Uterus (tissue), 3 donors: ENCODE measurements at regions not wholly inside any gene's neighbourhood (a gene's known extent, or its start where the extent isn't known, plus 50 kb on each side); places are given as distances from the start of the nearest gene placed in this dataset.

Experiments
- DNase-seq, 2 donors: peaks; one replicate each; pipeline ENCODE4 v3.0.0-alpha.2; 2019 to 2020
- H3K27ac ChIP-seq, 2 donors: fragments of 200-600 bp; sonication (generic); 1 replicate in 1 of 2; 2 replicates in 1 of 2; pipeline ENCODE4 v1.5.1; 2016 to 2018
- H3K27me3 ChIP-seq, 2 donors: fragments of 200-600 bp; sonication (generic); one replicate each; pipeline ENCODE4 v1.5.1; 2018 to 2019; ENCODE audit warnings: control low read depth in 1 of 2
- H3K36me3 ChIP-seq, 2 donors: fragments of 200-600 bp; sonication (generic); one replicate each; pipeline ENCODE4 v1.5.1; 2019; ENCODE audit warnings: control low read depth in 1 of 2
- H3K4me1 ChIP-seq, 2 donors: fragments of 200-600 bp; sonication (generic); one replicate each; pipeline ENCODE4 v1.5.1; 2018 to 2019; ENCODE audit warnings: control low read depth in 1 of 2
- H3K4me3 ChIP-seq, 2 donors: fragments of 200-600 bp; sonication (generic); 1 replicate in 1 of 2; 2 replicates in 1 of 2; pipeline ENCODE4 v1.5.1; 2018 to 2019; ENCODE audit warnings: mild to moderate bottlenecking in 1 of 2
- H3K9me3 ChIP-seq, 2 donors: fragments of 200-600 bp; sonication (generic); one replicate each; pipeline ENCODE4 v1.5.1; 2019; ENCODE audit warnings: control low read depth in 1 of 2
- POLR2A ChIP-seq, 2 donors: fragments of 450-650 bp; IDR thresholded peaks; one replicate each; pipeline ENCODE4 v1.6.1; 2016; ENCODE audit warnings: antibody characterized with exemption in 2 of 2, mild to moderate bottlenecking in 1 of 2, moderate library complexity in 1 of 2
- intact Hi-C: fragments of 100-400 bp; cut with DNase I; formaldehyde crosslinking; loops from one replicate; pipeline ENCODE4 v1.15.1; 2023; ENCODE audit warnings: low total_unique reads
- TF ChIP-seq, protein P1 (sequence below), 4 experiments: fragments of 200-600 bp in 2 of 4; fragments of 450-650 bp in 2 of 4; sonication (generic) in 2 of 4; IDR thresholded peaks; one replicate each; pipeline ENCODE4 v1.5.1; 2016 to 2019; ENCODE audit warnings: antibody characterized with exemption in 4 of 4, mild to moderate bottlenecking in 2 of 4, moderate library complexity in 1 of 4
- donor health status: DM: yes; HTN: yes; CAD: no.

DNA sequence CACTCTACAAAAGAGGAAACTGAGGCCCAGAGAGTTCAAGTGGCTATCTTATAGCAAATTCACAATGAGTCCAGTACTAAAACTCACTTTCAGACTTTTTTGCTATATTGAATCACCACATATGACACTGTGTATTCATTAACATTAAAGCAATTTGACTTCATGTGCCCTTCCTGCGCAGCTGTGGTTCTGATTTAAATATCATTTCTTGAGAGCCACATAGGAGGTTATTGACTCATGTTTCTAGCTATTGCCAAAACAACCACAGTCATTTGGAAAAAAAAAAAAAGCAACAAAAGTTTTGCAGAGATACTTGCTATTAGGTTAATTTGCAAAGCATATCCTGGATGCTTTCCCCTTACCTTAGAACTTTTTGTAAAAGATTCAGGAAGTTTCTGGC, 341.2 kb downstream of the PIK3C3 start:
- H3K9me3 ChIP-seq: no peaks in the 10 kb centered on the region
- no peaks in the 10 kb centered on the region for H3K36me3 ChIP-seq
- TF ChIP-seq, protein P1, sequence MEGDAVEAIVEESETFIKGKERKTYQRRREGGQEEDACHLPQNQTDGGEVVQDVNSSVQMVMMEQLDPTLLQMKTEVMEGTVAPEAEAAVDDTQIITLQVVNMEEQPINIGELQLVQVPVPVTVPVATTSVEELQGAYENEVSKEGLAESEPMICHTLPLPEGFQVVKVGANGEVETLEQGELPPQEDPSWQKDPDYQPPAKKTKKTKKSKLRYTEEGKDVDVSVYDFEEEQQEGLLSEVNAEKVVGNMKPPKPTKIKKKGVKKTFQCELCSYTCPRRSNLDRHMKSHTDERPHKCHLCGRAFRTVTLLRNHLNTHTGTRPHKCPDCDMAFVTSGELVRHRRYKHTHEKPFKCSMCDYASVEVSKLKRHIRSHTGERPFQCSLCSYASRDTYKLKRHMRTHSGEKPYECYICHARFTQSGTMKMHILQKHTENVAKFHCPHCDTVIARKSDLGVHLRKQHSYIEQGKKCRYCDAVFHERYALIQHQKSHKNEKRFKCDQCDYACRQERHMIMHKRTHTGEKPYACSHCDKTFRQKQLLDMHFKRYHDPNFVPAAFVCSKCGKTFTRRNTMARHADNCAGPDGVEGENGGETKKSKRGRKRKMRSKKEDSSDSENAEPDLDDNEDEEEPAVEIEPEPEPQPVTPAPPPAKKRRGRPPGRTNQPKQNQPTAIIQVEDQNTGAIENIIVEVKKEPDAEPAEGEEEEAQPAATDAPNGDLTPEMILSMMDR (IDR thresholded peaks at IDR 0.05): no peak
- TF ChIP-seq POLR2A (IDR thresholded peaks at IDR 0.05): no peak
- no peak for DNase-seq
- intact Hi-C loops: no loop called here
- no peak overlapping the region for H3K27ac ChIP-seq
- no peaks in the 10 kb centered on the region for H3K27me3 ChIP-seq
- H3K4me1 ChIP-seq: no peaks in the 10 kb centered on the region
- H3K4me3 ChIP-seq: no peak overlapping the region

DNA sequence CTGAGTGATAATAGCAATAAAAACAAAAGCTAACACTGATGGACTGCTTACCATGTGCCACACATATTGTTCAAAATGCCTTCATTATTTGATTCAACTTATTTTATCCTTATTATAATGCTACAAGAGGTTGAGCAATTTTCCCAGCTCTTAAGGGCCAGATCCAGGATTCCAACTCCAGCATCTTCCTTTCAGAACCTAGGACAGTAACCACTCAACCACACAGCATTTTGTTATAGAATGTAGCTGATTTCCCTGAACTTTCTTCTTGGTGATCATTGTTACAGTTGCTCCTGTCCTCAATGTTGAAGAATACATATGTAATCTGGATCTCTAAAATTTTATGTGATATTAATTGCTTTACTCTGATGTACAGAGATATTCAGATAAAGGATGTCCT, 341.7 kb downstream of the PIK3C3 start:
- no peaks in the 10 kb centered on the region for H3K4me1 ChIP-seq
- intact Hi-C loops: no loop called here
- no peaks in the 10 kb centered on the region for H3K36me3 ChIP-seq
- no peak overlapping the region for H3K4me3 ChIP-seq
- TF ChIP-seq, protein P1 (IDR thresholded peaks at IDR 0.05): no peak
- TF ChIP-seq POLR2A (IDR thresholded peaks at IDR 0.05): no peak
- H3K27ac ChIP-seq: no peak overlapping the region
- no peak for DNase-seq
- H3K9me3 ChIP-seq: no peaks in the 10 kb centered on the region
- H3K27me3 ChIP-seq: no peaks in the 10 kb centered on the region

DNA sequence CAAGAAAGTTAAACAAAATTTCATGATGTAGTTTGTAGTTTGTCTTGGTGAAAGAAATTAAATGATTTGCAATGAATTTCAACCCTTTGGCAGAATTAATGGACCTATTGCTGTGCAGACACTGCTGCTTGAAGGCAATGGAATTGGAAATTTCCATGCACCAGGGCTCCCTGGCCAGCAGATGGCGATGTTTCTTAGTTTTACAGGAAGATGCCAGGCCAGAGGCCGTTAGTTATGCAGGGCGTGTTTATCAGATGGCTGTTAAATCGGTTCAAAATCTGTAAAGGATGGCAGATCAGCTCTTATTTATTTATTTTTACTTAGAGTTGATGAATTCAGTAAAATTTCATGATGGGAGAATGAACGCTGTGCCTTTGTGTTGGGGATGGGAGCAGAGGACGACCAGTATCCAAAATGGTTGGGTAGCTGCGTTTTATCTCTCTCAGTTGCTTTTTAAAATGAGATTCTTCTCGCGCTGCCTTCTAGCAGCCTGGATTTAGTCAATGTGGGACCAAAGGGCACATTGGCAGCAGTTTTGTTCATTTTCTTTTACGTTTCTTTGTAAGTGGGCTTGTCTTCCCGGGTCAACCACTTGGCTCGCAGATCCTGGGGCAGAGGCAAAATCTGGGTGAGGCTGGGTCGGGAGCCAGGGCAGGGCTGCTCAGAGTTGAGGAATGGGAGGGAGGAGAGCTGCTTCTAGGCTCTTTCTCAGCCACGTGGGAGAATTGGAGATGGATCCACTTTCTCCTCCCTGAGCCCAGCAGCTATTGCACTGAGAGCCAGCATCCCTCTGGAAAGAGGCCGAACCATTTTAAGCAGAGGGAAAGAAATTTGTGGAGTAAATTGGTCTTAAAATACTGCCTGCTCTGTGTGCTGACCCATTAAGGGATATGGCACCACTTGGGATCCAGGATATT, 344.0 kb downstream of the PIK3C3 start:
- Histone ChIP-seq H3K27me3 (no peaks in the 10 kb centered on the region), H3K4me3 (peak overlapping the region; percentile 19 to 28), H3K9me3 (no peaks in the 10 kb centered on the region), H3K36me3 (no peaks in the 10 kb centered on the region), H3K4me1 (no peaks in the 10 kb centered on the region), H3K27ac (peak overlapping the region; percentile 66 to 79)
- TF ChIP-seq, protein P1 (IDR thresholded peaks at IDR 0.05): peak; percentile 70 to 87 (median 80)
- no peak for TF ChIP-seq POLR2A (IDR thresholded peaks at IDR 0.05)
- DNase-seq: peak; percentile 71 to 76
- intact Hi-C loops: no loop called here

DNA sequence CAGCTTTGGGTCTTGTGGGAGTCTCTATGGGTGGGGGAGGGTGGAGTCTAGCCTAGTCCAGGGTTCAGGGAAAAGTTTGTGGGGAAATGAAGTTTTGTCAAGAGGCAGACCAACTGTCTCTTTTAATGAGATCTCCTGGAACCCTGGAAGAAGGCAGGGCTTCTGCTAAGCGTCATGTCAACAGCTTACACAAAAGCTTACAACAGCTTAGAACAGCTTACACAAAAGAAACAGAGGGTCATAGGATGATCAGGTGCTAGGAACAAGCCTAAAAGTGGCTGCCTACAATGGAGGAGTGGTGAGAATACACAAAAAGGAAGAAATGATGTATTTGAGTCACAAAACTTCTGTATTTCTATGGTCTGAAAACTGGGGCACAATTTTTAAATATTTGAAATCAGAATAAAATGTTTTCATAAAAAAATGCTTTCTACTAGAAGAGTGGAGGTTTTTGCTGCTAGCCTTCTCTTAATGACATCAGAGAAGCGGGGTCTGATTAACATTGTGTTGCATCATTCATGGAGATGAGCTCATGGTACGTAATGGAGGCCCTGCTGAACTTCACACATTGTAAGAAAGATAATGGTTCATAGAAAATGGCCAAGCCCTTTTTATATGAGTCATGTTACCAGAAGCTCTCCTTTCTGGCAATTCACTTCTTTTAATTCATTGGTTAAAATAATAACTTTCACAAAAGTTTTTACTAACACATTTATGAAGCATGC, 351.0 kb downstream of the PIK3C3 start:
- Histone ChIP-seq H3K27ac (no peak overlapping the region), H3K27me3 (no peaks in the 10 kb centered on the region), H3K36me3 (no peaks in the 10 kb centered on the region), H3K4me3 (no peak overlapping the region), H3K4me1 (no peaks in the 10 kb centered on the region), H3K9me3 (no peaks in the 10 kb centered on the region)
- no peak for TF ChIP-seq POLR2A (IDR thresholded peaks at IDR 0.05)
- TF ChIP-seq, protein P1 (IDR thresholded peaks at IDR 0.05): no peak
- intact Hi-C loops: no loop called here
- DNase-seq: no peak

DNA sequence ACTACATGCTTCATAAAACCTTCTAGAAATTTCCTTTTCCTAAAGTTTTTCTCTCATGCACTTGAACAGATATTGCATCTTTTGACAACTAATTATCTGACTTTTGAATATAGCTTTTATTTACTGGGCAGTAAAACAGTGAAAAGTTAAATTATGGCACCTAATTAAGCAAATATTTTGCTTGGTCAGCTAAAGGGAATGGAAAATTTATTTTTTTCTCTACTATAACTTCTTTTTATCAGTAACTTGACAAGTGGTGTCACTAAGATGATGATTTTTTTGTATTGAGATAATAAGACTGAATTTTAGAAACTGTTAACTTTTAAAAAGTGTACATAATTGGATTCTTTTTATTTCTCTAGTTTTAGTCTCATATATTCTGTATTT, 351.6 kb downstream of the PIK3C3 start:
- Histone ChIP-seq H3K9me3 (no peaks in the 10 kb centered on the region), H3K4me1 (no peaks in the 10 kb centered on the region), H3K36me3 (no peaks in the 10 kb centered on the region), H3K27ac (no peak overlapping the region), H3K4me3 (no peak overlapping the region), H3K27me3 (no peaks in the 10 kb centered on the region)
- intact Hi-C loops: no loop called here
- TF ChIP-seq, protein P1 (IDR thresholded peaks at IDR 0.05): no peak
- no peak for TF ChIP-seq POLR2A (IDR thresholded peaks at IDR 0.05)
- no peak for DNase-seq
